ENCODE measurements at regions not wholly inside any gene's neighbourhood (a gene's known extent, or its start where the extent isn't known, plus 50 kb on each side); places are given as distances from the start of the nearest gene placed in this dataset.

DNA sequence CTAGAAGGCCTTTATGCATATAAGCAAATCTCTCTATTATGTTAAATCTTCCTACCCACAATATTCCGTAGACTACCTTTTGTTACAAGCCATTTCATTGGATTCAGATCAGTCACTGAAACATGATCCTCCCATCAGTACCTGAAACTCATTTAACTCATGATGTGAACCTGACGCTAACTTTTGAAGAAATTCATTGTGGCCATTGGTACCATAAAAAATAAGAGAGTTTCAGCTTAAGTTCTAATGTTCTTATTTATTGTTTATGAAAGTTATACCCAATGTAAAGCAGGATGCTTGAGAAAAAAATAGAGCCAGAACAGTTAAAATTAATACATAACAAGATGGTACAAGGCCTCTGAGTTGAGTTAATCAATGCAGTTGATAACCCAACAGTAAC, 439.6 kb downstream of the KCNJ2 start:
- Histone ChIP-seq H3K27ac (ENCODE audit: insufficient read depth, low read depth, low read length) (no peak overlapping the region), H3K9me1 (replicated peaks; ENCODE audit: control insufficient read depth, extremely low read depth, insufficient read depth, low read length) (no peaks in the 10 kb centered on the region), H3K4me2 (ENCODE audit: insufficient read depth, low read length) (no peak overlapping the region), H3K36me3 (ENCODE audit: control insufficient read depth in 2 of 2, extremely low read depth in 1 of 2, insufficient read depth in 2 of 2, low read length in 2 of 2) (no peaks in the 10 kb centered on the region), H3K4me1 (ENCODE audit: control insufficient read depth, extremely low read depth, insufficient read depth, low read length) (no peaks in the 10 kb centered on the region), H3K27me3 (ENCODE audit: control insufficient read depth in 2 of 2, insufficient read depth in 2 of 2, low read length in 2 of 2) (no peaks in the 10 kb centered on the region), H4K20me1 (replicated peaks; ENCODE audit: control insufficient read depth, extremely low read depth, insufficient read depth, low read length) (no peaks in the 10 kb centered on the region), H3K4me3 (replicated peaks in 1 of 3; ENCODE audit: insufficient read depth in 1 of 3, low read depth in 1 of 3, low read length in 3 of 3) (no peak overlapping the region), H3K9ac (replicated peaks; ENCODE audit: extremely low read depth, insufficient read depth, low read length) (no peak overlapping the region), H2AFZ (ENCODE audit: low read depth, low read length) (no peak overlapping the region), H3K79me2 (ENCODE audit: control insufficient read depth, insufficient read depth, low read length) (no peaks in the 10 kb centered on the region), H3K9me3 (replicated peaks; ENCODE audit: control insufficient read depth, insufficient read depth, low read length) (no peaks in the 10 kb centered on the region)
- CTCF ChIA-PET: no interaction called here
- dilution Hi-C loops (cut with MboI; ENCODE audit: extremely low pct_ligation_motif_present, low sequenced_read_pairs) (no loop called here), intact Hi-C loops (cut with micrococcal nuclease) (no loop called here)
- FAIRE-seq: no peak
- TF ChIP-seq GATA2 (IDR thresholded peaks at IDR 0.05; ENCODE audit: insufficient read depth, insufficient read length, low read depth, low read length) (no peak), MYC (IDR thresholded peaks at IDR 0.05; ENCODE audit: low read depth, low read length) (no peak), CTCF (IDR thresholded peaks at IDR 0.05; ENCODE audit: extremely low read depth in 1 of 2, insufficient read depth in 1 of 2, low read depth in 1 of 2, low read length in 2 of 2) (no peak), MAX (IDR thresholded peaks at IDR 0.05; ENCODE audit: insufficient read depth, insufficient read length) (no peak), EZH2 (IDR thresholded peaks at IDR 0.05; ENCODE audit: borderline replicate concordance, low read depth, low read length, severe bottlenecking) (no peak), POLR2A (IDR thresholded peaks at IDR 0.05; ENCODE audit: low read depth, low read length) (no peak), FOS (IDR thresholded peaks at IDR 0.05; ENCODE audit: borderline replicate concordance, insufficient read depth, low read length) (no peak), JUN (IDR thresholded peaks at IDR 0.05; ENCODE audit: borderline replicate concordance, insufficient read depth, insufficient read length, low read depth) (no peak), POLR2AphosphoS5 (IDR thresholded peaks at IDR 0.05; ENCODE audit: insufficient read depth, low read depth, low read length) (no peak)
- POLR2A ChIA-PET: no interaction called here
- DNase-seq (ENCODE audit: low read depth, low spot score): no peak
- BruUV-seq (replicated peaks): no TSS peak

All from endothelial cell of umbilical vein (primary cell).